PC-3 (cell line): ENCODE measurements at regions not wholly inside any gene's neighbourhood (a gene's known extent, or its start where the extent isn't known, plus 50 kb on each side); places are given as distances from the start of the nearest gene placed in this dataset.

ENCODE experiments used
- ATAC-seq: fragments of 200-7000 bp; cut with Tn5 transposase; 2 replicates; pipeline ENCODE4 v1.9.1; 2020; ENCODE audit warnings: mild to moderate bottlenecking, moderate library complexity
- BruUV-seq: library from RNA; stranded (reverse); fragments of 400-500 nt; replicated peaks from 2 replicates; lab custom pipeline; 2021; lab: Mats Ljungman, UMichigan
- CTCF ChIA-PET: fragments of 300-600 bp; sonication (Branson Sonifier 250); formaldehyde crosslinking; loops from one replicate; lab custom pipeline; 2022; ENCODE audit warnings: antibody characterized with exemption; lab: Charles Lee
- POLR2A ChIA-PET: fragments of 300-600 bp; sonication (Branson Sonifier 250); formaldehyde crosslinking; loops from one replicate; lab custom pipeline; 2022; ENCODE audit warnings: antibody characterized with exemption; ENCODE audit not compliant: unreplicated experiment; lab: Charles Lee
- DNase-seq: peaks from one replicate; pipeline ENCODE4 v3.0.0-alpha.2; 2015
- H2AFZ ChIP-seq: fragments of 300-600 bp; sonication (generic); 2 replicates; pipeline ENCODE4 v1.6.0; 2016; ENCODE audit warnings: antibody characterized with exemption, low read length
- H3F3A ChIP-seq: fragments of 300-600 bp; sonication (generic); one replicate; pipeline ENCODE4 v1.6.0; 2017; ENCODE audit warnings: antibody characterized with exemption, low read length, control low read depth, mild to moderate bottlenecking; ENCODE audit not compliant: unreplicated experiment
- H3K27ac ChIP-seq: fragments of 300-600 bp; sonication (generic); 2 replicates; pipeline ENCODE4 v1.5.1; 2016; ENCODE audit warnings: mild to moderate bottlenecking, low read length
- H3K27me3 ChIP-seq: fragments of 300-600 bp; sonication (generic); 2 replicates; pipeline ENCODE4 v1.6.1; 2016; ENCODE audit warnings: low read length, mixed read lengths
- H3K36me3 ChIP-seq: fragments of 300-600 bp; sonication (generic); 2 replicates; pipeline ENCODE4 v1.6.1; 2016; ENCODE audit warnings: low read depth, mixed run types, low read length, mixed read lengths
- H3K4me1 ChIP-seq: fragments of 300-600 bp; sonication (generic); 2 replicates; pipeline ENCODE4 v1.5.1; 2016; ENCODE audit warnings: low read length; ENCODE audit not compliant: insufficient read depth
- H3K4me2 ChIP-seq: fragments of 300-600 bp; sonication (generic); 2 replicates; pipeline ENCODE4 v1.6.0; 2016; ENCODE audit warnings: low read length
- H3K4me3 ChIP-seq: fragments of 300-600 bp; sonication (generic); 2 replicates; pipeline ENCODE4 v1.5.1; 2016; ENCODE audit warnings: mild to moderate bottlenecking, low read length, mixed read lengths
- H3K79me2 ChIP-seq: fragments of 300-600 bp; sonication (generic); 2 replicates; pipeline ENCODE4 v1.6.1; 2017; ENCODE audit warnings: low read length, mixed read lengths
- H3K9ac ChIP-seq: fragments of 300-600 bp; sonication (generic); 2 replicates; pipeline ENCODE4 v1.6.0; 2016; ENCODE audit warnings: mild to moderate bottlenecking, low read length
- H3K9me2 ChIP-seq: fragments of 300-600 bp; sonication (generic); replicated peaks from 2 replicates; pipeline ENCODE4 v1.6.1; 2016; ENCODE audit warnings: mixed run types, low read length, mixed read lengths
- H3K9me3 ChIP-seq: fragments of 300-600 bp; sonication (generic); 2 replicates; pipeline ENCODE4 v1.6.1; 2016; ENCODE audit warnings: low read length, mixed read lengths
- H4K20me1 ChIP-seq: fragments of 300-600 bp; sonication (generic); 2 replicates; pipeline ENCODE4 v1.6.1; 2016; ENCODE audit warnings: low read length, mixed read lengths
- EZH2 ChIP-seq: fragments of 300-600 bp; sonication (generic); IDR thresholded peaks from one replicate; pipeline ENCODE4 v1.6.1; 2017; ENCODE audit warnings: antibody characterized with exemption, mild to moderate bottlenecking, low read length; ENCODE audit not compliant: unreplicated experiment
- EZH2phosphoT487 ChIP-seq: fragments of 300-600 bp; sonication (generic); IDR thresholded peaks from 2 replicates; pipeline ENCODE4 v1.6.1; 2018; ENCODE audit warnings: mild to moderate bottlenecking, antibody characterized with exemption, low read length, borderline replicate concordance
- intact Hi-C: fragments of 100-400 bp; cut with micrococcal nuclease; formaldehyde crosslinking; loops from 2 replicates; pipeline ENCODE4 v1.9.0; 2023
- TF ChIP-seq, protein P1 (sequence below): fragments of 300-600 bp; sonication (generic); conservative IDR thresholded peaks from 2 replicates; pipeline ENCODE4 v1.5.1; 2017; ENCODE audit warnings: antibody characterized with exemption, low read depth, mild to moderate bottlenecking, low read length

DNA sequence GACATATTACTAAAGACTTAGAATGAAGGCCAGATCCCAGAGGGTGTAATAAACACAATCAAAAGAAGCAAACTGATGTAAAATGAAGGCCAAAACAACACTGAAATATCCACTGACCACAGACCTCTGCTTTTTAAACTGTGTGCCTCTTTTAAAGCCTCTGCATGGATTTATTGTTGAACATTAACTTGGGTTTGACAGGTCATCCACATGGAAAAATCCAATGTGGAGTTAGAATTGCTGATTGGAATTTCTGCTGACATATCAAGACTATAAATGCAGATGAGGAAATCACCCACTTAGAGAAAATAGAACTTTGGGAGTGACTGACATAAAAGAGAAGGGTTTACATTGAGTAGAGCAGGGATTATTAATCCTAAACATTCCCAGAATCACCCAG, 853.9 kb upstream of the RAG2 start:
- Histone ChIP-seq H3K79me2 (no peaks in the 10 kb centered on the region), H3K4me2 (no peak overlapping the region), H3K9ac (no peak overlapping the region), H3K36me3 (no peaks in the 10 kb centered on the region), H4K20me1 (no peaks in the 10 kb centered on the region), H3F3A (no peaks in the 10 kb centered on the region), H3K27ac (no peak overlapping the region), H3K4me1 (peaks cover 15% of the 10 kb centered on the region), H3K4me3 (no peak overlapping the region), H3K9me3 (no peaks in the 10 kb centered on the region), H3K27me3 (no peaks in the 10 kb centered on the region), H3K9me2 (0 out of 2 replicates have a peak, but pooled peaks cover 4% of the 10 kb centered on the region), H2AFZ (no peak overlapping the region)
- ChIA-PET POLR2A (no interaction called here), CTCF (no interaction called here)
- DNase-seq (no peak), ATAC-seq (no peak)
- intact Hi-C loops: loop anchor here (10.0 kb wide), 1 partner anchor 53 kb away; no protein-coding TSS in a partner anchor
- no TSS peak for BruUV-seq
- TF ChIP-seq, protein P1, sequence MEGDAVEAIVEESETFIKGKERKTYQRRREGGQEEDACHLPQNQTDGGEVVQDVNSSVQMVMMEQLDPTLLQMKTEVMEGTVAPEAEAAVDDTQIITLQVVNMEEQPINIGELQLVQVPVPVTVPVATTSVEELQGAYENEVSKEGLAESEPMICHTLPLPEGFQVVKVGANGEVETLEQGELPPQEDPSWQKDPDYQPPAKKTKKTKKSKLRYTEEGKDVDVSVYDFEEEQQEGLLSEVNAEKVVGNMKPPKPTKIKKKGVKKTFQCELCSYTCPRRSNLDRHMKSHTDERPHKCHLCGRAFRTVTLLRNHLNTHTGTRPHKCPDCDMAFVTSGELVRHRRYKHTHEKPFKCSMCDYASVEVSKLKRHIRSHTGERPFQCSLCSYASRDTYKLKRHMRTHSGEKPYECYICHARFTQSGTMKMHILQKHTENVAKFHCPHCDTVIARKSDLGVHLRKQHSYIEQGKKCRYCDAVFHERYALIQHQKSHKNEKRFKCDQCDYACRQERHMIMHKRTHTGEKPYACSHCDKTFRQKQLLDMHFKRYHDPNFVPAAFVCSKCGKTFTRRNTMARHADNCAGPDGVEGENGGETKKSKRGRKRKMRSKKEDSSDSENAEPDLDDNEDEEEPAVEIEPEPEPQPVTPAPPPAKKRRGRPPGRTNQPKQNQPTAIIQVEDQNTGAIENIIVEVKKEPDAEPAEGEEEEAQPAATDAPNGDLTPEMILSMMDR: no peak
- TF ChIP-seq EZH2phosphoT487 (no peak), EZH2 (no peak)

DNA sequence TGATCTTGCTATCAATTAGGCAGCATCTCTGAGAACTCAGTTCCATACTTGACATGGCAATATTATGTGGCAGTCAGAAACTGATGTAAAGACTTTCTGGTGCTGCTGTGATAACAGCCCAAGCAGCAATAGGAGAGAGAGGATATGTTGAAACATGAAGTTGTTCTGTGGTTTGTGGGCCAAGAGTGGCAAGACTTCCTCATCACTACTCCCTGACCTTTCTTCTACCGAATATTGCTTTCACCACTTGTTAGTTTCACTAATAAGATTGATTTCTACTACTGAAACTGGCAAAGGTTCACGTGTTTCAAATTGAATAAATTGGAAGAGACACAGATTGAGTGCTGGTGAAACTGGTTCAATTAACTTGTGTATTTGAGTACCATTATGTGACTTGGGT, 852.6 kb upstream of the RAG2 start:
- ATAC-seq (no peak), DNase-seq (no peak)
- no peaks in the 10 kb centered on the region for H3K36me3 ChIP-seq
- H3K4me2 ChIP-seq: no peak overlapping the region
- ChIA-PET CTCF (no interaction called here), POLR2A (no interaction called here)
- H3K79me2 ChIP-seq: no peaks in the 10 kb centered on the region
- no peaks in the 10 kb centered on the region for H3F3A ChIP-seq
- no peaks in the 10 kb centered on the region for H3K9me2 ChIP-seq
- no peaks in the 10 kb centered on the region for H3K9me3 ChIP-seq
- H3K9ac ChIP-seq: no peak overlapping the region
- H3K4me1 ChIP-seq: peaks cover 15% of the 10 kb centered on the region
- H4K20me1 ChIP-seq: no peaks in the 10 kb centered on the region
- H3K27ac ChIP-seq: no peak overlapping the region
- no peaks in the 10 kb centered on the region for H3K27me3 ChIP-seq
- BruUV-seq: no TSS peak
- intact Hi-C loops: loop anchor here (10.0 kb wide), 1 partner anchor 54 kb away; no protein-coding TSS in a partner anchor
- no peak for TF ChIP-seq EZH2
- TF ChIP-seq EZH2phosphoT487: no peak
- TF ChIP-seq, protein P1: no peak
- H3K4me3 ChIP-seq: no peak overlapping the region
- H2AFZ ChIP-seq: peak overlapping the region; percentile 35

DNA sequence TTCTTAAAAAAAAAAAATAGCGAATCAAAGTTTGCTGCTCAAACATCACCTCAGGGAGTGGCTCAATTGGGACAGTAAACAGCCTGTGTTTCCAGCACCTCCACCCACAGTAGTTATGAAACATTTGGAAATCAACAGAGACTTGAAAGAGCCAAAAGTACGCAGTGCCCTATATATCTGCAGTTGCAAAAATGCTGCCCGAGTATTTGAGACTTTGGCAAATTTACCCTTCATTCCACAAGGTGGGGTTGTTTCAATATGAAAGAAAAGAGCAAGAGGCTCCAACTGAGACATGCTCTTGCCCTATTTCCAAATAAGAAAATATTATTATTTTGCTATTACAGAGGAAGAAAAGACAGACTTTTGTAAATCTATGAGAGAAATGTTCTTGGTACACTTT, 851.1 kb upstream of the RAG2 start:
- Histone ChIP-seq H2AFZ (peak overlapping the region; percentile 74), H3K9ac (no peak overlapping the region), H4K20me1 (no peaks in the 10 kb centered on the region), H3K4me2 (peak overlapping the region; percentile 27), H3K27me3 (no peaks in the 10 kb centered on the region), H3K4me1 (peaks cover 15% of the 10 kb centered on the region), H3K9me3 (no peaks in the 10 kb centered on the region), H3K9me2 (no peaks in the 10 kb centered on the region), H3K79me2 (no peaks in the 10 kb centered on the region), H3K27ac (no peak overlapping the region), H3K36me3 (no peaks in the 10 kb centered on the region), H3K4me3 (no peak overlapping the region), H3F3A (no peaks in the 10 kb centered on the region)
- ATAC-seq: peak; percentile 90
- ChIA-PET POLR2A (no interaction called here), CTCF (no interaction called here)
- peak; percentile 81 for DNase-seq
- intact Hi-C loops: loop anchor here (1.0 to 10.0 kb wide), 6 partner anchors 76 to 1926 kb away; no protein-coding TSS in a partner anchor
- BruUV-seq: no TSS peak
- TF ChIP-seq, protein P1: peak; percentile 76
- no peak for TF ChIP-seq EZH2phosphoT487
